ENCODE measurements at regions not wholly inside any gene's neighbourhood (a gene's known extent, or its start where the extent isn't known, plus 50 kb on each side); places are given as distances from the start of the nearest gene placed in this dataset.

GRCh38 chr3:71961378-71961777, 176.4 kb upstream of the PROK2 start:
- Histone ChIP-seq H3K36me3 (no peaks in the 10 kb centered on the region), H3K27me3 (no peaks in the 10 kb centered on the region), H3K4me1 (no peaks in the 10 kb centered on the region), H3K27ac (no peak overlapping the region), H3K9me3 (no peaks in the 10 kb centered on the region), H3K4me3 (no peak overlapping the region)
- intact Hi-C loops (cut with DNase I; ENCODE audit: low total_unique reads) = no loop called here
- no peak for DNase-seq
- no peak for TF ChIP-seq POLR2A (IDR thresholded peaks at IDR 0.05)
- TF ChIP-seq CTCF (IDR thresholded peaks at IDR 0.05) = no peak

- no peaks in the 10 kb centered on the region for H3K4me1 ChIP-seq
- no peaks in the 10 kb centered on the region for H3K36me3 ChIP-seq
- no peaks in the 10 kb centered on the region for H3K9me3 ChIP-seq
- H3K27me3 ChIP-seq = no peaks in the 10 kb centered on the region
- no peak overlapping the region for H3K27ac ChIP-seq
- no peak for TF ChIP-seq CTCF (IDR thresholded peaks at IDR 0.05)
- no peak for TF ChIP-seq POLR2A (IDR thresholded peaks at IDR 0.05)
- intact Hi-C loops (cut with DNase I; ENCODE audit: low total_unique reads) = no loop called here
- DNase-seq = no peak
- no peak overlapping the region for H3K4me3 ChIP-seq
These were observed 173.6 kb upstream of the PROK2 start for GRCh38 chr3:71958533-71958932.

- DNase-seq = no peak
- no peaks in the 10 kb centered on the region for H3K4me1 ChIP-seq
- TF ChIP-seq POLR2A (IDR thresholded peaks at IDR 0.05) (no peak), CTCF (IDR thresholded peaks at IDR 0.05) (no peak)
- H3K4me3 ChIP-seq = no peak overlapping the region
- H3K27ac ChIP-seq = no peak overlapping the region
- no peaks in the 10 kb centered on the region for H3K9me3 ChIP-seq
- no peaks in the 10 kb centered on the region for H3K27me3 ChIP-seq
- intact Hi-C loops (cut with DNase I; ENCODE audit: low total_unique reads) = no loop called here
- H3K36me3 ChIP-seq = no peaks in the 10 kb centered on the region
These were observed 171.8 kb upstream of the PROK2 start for GRCh38 chr3:71956716-71957115.

GRCh38 chr3:71956069-71956340, 171.1 kb upstream of the PROK2 start:
- intact Hi-C loops (cut with DNase I; ENCODE audit: low total_unique reads) = no loop called here
- H3K4me1 ChIP-seq = no peaks in the 10 kb centered on the region
- no peaks in the 10 kb centered on the region for H3K9me3 ChIP-seq
- H3K36me3 ChIP-seq = no peaks in the 10 kb centered on the region
- no peaks in the 10 kb centered on the region for H3K27me3 ChIP-seq
- H3K27ac ChIP-seq = no peak overlapping the region
- TF ChIP-seq POLR2A (IDR thresholded peaks at IDR 0.05) = no peak
- TF ChIP-seq CTCF (IDR thresholded peaks at IDR 0.05) = no peak
- H3K4me3 ChIP-seq = no peak overlapping the region
- DNase-seq = no peak

- no peaks in the 10 kb centered on the region for H3K4me1 ChIP-seq
- DNase-seq = peak; percentile 77 to 79
- no peak overlapping the region for H3K27ac ChIP-seq
- peak; percentile 70 to 79 (median 74) for TF ChIP-seq CTCF (IDR thresholded peaks at IDR 0.05)
- TF ChIP-seq POLR2A (IDR thresholded peaks at IDR 0.05) = no peak
- no peaks in the 10 kb centered on the region for H3K9me3 ChIP-seq
- intact Hi-C loops (cut with DNase I; ENCODE audit: low total_unique reads) = no loop called here
- H3K27me3 ChIP-seq = no peaks in the 10 kb centered on the region
- no peaks in the 10 kb centered on the region for H3K36me3 ChIP-seq
- no peak overlapping the region for H3K4me3 ChIP-seq
These were observed 170.5 kb upstream of the PROK2 start for GRCh38 chr3:71955240-71956068.
